Skeletal muscle cell (primary cell): ENCODE measurements at regions not wholly inside any gene's neighbourhood (a gene's known extent, or its start where the extent isn't known, plus 50 kb on each side); places are given as distances from the start of the nearest gene placed in this dataset.
"Not testable (repeated sequence)": the region's sequence is repeated elsewhere in the genome, so short reads cannot be mapped to it uniquely, and the experiment has no call there.

ENCODE experiments used
- DNase-seq: peaks from one replicate; pipeline ENCODE4 v3.0.0-alpha.2; 2010; ENCODE audit warnings: low read depth
- H3K4me3 ChIP-seq: 2 replicates; pipeline ENCODE4 v1.5.1; 2011; ENCODE audit warnings: low read depth, mild to moderate bottlenecking, control low read depth, low read length, moderate library complexity

DNA sequence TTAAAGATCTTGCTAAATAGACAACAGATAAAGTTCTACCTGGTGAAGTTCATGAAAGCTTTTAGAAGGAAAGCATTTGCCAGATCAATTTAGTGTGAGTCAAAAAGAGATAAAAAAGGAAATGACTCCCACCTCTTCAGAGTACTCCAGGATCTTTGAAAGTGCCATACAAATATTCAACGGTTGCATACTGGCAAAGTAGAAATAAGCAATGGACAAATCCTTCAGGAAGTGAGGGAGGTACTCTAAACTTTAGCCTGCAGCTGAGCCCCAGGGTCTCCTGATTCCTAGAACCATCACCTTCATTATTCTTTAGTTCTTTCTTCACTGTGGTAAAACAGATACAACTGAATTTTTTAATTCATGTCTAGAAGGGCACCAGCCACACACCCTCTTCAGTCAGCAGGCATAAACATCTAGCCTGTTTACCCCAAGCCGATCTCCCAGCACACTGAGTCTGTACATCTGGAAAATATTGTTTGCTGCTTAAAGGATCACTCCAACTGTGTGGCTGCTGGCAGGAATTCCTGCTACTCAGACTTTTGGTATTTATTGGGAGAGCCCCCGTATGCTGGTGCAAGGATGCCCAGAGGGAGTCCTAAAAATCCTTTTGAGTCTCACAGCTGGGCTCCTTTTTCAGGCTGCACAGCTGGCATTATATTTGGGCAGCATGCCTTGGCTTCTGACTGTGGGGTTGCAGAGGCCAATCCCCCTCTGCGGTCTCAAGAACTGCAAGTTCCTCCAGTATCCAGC lies 72.3 kb upstream of the SESTD1 start:
- peak; percentile 44 for DNase-seq
- no peak overlapping the region for H3K4me3 ChIP-seq

DNA sequence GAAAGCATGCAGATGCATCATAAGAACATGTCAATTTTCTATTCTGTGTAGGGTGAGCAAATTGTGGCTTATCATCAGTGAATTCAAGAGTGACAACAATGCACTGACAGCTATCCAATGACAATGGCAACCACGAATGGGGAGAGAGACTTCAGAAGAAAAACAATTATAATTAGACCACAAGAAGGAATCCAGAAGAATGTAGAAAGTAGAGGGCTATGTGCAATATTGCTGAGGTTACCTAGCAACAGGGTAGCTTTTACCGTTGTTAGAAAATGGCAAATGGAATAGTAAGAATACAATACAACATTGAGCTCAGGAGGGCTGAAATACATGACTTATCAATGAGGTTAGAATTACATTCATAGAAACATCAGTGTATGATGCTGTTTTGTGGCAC lies 71.1 kb upstream of the SESTD1 start:
- DNase-seq = no peak
- H3K4me3 ChIP-seq = no peak overlapping the region

DNA sequence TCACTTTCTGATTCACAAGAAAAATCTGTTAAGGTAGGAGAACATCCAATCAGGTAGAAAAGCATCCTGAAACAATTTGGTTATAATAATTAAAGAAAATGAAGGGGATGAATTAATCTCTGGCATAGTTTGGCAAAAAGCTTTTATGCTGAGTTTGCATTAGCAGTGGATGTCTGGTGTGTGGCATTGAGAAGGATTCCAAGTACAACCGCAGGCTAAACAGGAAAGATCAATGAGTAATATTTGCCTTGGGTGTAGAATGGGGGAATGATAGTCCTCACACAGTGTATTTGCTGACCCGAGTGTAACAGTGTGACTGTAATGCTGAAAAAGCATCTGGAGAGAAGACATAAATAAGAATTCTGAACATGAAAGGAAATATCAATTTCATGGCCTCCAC lies 68.3 kb upstream of the SESTD1 start:
- DNase-seq = no peak
- no peak overlapping the region for H3K4me3 ChIP-seq

DNA sequence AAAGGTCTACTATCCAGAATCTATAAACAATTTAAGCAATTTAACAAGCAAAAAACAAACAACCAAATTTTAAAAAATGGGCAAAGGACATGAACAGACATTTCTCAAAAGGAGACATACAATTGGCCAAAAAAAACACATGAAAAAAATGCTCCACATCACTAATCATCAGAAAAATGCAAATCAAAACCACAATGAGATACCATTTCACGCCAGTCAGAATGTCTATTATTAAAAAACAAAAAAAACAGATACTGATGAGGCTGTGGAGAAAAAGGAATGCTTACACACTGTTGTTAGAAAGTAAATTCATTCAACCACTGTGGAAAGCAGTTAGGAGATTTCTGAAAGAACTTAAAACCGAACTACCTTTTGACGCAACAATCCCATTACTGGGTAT lies 66.4 kb upstream of the SESTD1 start:
- no peak for DNase-seq

DNA sequence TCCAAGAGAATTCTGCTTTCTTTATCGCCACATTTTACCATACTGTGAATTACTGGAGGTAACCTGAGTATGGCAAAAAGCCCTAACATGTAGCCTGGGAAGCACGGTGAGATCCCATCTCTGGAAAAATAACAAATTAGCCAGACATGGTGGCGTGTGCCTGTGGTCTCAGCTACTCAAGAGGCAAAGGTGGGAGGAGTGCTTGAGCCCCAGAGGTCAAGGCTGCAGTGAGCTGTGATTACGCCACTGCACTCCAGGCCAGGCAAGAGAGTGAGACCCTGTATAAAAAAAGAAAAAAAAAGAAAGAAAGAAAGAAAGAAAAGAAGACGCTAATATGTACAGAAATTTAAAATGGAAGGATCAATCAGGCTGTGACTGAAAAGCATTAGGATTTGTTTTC lies 57.7 kb upstream of the SESTD1 start:
- DNase-seq = no peak
- H3K4me3 ChIP-seq = no peak overlapping the region

More for the DNA sequence above, 66.4 kb upstream of the SESTD1 start:
- H3K4me3 ChIP-seq = no peak overlapping the region

DNA sequence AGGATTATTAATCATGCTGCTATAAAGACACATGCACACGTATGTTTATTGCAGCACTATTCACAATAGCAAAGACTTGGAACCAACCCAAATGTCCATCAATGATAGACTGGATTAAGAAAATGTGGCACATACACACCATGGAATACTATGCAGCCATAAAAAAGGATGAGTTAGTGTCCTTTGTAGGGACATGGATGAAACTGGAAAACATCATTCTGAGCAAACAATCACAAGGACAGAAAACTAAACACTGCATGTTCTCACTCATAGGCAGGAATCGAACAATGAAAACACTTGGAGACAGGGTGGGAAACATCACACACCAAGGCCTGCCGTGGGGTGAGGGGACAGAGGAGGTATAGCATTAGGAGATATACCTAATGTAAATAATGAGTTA lies 56.4 kb upstream of the SESTD1 start:
- not testable (repeated sequence) for H3K4me3 ChIP-seq

DNA sequence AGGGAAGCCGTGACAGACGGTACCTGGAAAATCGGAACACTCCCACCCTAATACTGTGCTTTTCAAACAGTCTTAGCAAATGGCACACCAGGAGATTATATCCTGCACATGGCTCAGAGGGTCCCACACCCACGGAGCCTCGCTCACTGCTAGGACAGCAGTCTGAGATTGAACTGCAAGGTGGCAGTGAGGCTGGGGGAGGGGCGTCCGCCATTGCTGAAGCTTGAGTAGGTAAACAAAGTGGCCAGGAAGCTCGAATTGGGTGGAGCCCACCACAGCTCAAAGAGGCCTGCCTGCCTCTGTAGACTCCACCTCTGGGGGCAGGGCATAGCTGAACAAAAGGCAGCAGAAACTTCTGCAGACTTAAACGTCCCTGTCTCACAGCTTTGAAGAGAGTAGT lies 50.1 kb upstream of the SESTD1 start:
- not testable (repeated sequence) for DNase-seq, H3K4me3 ChIP-seq

More for the DNA sequence above, 56.4 kb upstream of the SESTD1 start:
- DNase-seq = not testable (repeated sequence)
